ENCODE measurements at regions not wholly inside any gene's neighbourhood (a gene's known extent, or its start where the extent isn't known, plus 50 kb on each side); places are given as distances from the start of the nearest gene placed in this dataset.

- TF ChIP-seq POLR2AphosphoS5 (IDR thresholded peaks at IDR 0.05; ENCODE audit: low read depth) (no peak), STAT1 (IDR thresholded peaks at IDR 0.05; ENCODE audit: unreplicated experiment) (no peak), CTCF (conservative IDR thresholded peaks at IDR 0.05; ENCODE audit: low read depth in 2 of 2) (no peak), EZH2 (IDR thresholded peaks at IDR 0.05; ENCODE audit: low read depth, unreplicated experiment) (no peak), CREB1 (CRISPR knock-in tag; IDR thresholded peaks at IDR 0.05; ENCODE audit: low read depth) (no peak)
- TF ChIP-seq, protein P1, sequence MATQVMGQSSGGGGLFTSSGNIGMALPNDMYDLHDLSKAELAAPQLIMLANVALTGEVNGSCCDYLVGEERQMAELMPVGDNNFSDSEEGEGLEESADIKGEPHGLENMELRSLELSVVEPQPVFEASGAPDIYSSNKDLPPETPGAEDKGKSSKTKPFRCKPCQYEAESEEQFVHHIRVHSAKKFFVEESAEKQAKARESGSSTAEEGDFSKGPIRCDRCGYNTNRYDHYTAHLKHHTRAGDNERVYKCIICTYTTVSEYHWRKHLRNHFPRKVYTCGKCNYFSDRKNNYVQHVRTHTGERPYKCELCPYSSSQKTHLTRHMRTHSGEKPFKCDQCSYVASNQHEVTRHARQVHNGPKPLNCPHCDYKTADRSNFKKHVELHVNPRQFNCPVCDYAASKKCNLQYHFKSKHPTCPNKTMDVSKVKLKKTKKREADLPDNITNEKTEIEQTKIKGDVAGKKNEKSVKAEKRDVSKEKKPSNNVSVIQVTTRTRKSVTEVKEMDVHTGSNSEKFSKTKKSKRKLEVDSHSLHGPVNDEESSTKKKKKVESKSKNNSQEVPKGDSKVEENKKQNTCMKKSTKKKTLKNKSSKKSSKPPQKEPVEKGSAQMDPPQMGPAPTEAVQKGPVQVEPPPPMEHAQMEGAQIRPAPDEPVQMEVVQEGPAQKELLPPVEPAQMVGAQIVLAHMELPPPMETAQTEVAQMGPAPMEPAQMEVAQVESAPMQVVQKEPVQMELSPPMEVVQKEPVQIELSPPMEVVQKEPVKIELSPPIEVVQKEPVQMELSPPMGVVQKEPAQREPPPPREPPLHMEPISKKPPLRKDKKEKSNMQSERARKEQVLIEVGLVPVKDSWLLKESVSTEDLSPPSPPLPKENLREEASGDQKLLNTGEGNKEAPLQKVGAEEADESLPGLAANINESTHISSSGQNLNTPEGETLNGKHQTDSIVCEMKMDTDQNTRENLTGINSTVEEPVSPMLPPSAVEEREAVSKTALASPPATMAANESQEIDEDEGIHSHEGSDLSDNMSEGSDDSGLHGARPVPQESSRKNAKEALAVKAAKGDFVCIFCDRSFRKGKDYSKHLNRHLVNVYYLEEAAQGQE (IDR thresholded peaks at IDR 0.05; ENCODE audit: unreplicated experiment): no peak
Observed at GRCh38 chr22:48642550-48642949, 1185.1 kb downstream of the BRD1 start.

Measured in GM23338 (cell line).